Activated naive CD8-positive, alpha-beta T cell treated with anti-CD3 and anti-CD28 coated beads, Interleukin-2, amount 50 U/mL, for 16 hours (primary cell): ENCODE measurements at regions not wholly inside any gene's neighbourhood (a gene's known extent, or its start where the extent isn't known, plus 50 kb on each side); places are given as distances from the start of the nearest gene placed in this dataset.
"Not testable (repeated sequence)": the region's sequence is repeated elsewhere in the genome, so short reads cannot be mapped to it uniquely, and the experiment has no call there.

Experiments used
- DNase-seq: peaks from one replicate; pipeline ENCODE4 v3.0.0-alpha.2; 2020; ENCODE audit warnings: low read depth, low spot score

DNA sequence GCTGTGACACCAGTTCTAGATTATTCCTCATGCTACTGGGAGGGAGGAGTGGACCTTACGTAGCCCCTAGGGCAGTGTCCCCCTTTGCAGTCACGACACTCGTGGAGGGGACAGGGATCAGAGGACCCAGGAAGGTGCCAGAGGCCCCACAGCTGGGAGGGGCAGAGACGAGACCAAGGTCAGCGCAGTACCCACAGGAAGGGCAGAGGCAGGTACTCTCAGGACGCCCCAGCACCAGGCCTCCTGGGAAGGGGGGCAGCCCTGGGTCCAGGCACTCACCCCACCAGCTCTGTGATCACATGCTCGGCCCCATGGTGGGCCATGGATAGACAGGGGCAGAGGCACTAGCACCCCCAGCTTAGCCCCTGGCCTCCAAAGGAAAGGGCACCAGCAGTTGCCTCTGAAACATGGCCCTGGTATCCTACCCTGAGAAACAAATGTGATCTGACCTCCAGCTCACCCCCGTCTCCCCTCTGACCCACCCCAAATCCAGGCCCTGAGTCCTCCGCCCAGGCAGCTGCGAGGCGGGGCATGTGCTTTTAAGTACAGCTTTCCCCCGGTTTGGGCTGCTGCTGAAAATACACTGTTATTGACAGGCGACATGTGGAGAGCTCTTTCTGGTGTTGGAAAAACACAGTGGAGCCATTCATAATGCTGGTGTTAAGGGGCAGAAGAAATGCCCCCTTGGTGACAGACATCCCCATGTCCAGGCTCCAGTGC, 361.9 kb downstream of the C16orf95 start:
- no peak for DNase-seq

- no peak for DNase-seq
Measured at GRCh38 chr16:86956437-86956836, 360.8 kb downstream of the C16orf95 start.

GRCh38 chr16:86957662-86958198, 359.5 kb downstream of the C16orf95 start:
- DNase-seq = not testable (repeated sequence)

GRCh38 chr16:86958423-86958822, 358.8 kb downstream of the C16orf95 start:
- DNase-seq = no peak

- no peak for DNase-seq
Measured at GRCh38 chr16:86959091-86959651, 358.0 kb downstream of the C16orf95 start.

- DNase-seq = no peak
Measured at GRCh38 chr16:86959729-86960128, 357.5 kb downstream of the C16orf95 start.

- no peak for DNase-seq
Measured at GRCh38 chr16:86960266-86960665, 356.9 kb downstream of the C16orf95 start.

DNA sequence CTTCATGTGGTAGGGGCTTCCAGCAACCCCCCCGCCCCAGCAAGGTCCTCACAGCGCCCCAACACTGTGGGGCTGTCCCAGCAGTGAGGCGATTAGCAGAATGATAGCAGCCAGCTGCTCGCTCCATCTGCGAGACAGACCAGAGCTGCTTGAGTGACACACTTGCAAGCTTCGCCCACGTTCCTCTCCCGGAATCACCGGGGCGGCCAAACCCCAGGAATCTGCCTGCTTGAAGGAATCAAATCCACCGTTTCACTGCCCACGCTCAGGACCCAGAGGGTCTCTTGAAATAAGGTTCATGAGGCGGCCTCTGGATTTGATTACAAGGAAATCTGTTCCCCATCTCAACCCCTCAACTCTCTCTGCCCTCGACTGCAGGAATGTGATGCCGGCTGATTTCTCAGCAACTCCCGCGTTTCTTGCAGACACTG, 356.0 kb downstream of the C16orf95 start:
- no peak for DNase-seq

GRCh38 chr16:86962259-86962658, 354.9 kb downstream of the C16orf95 start:
- no peak for DNase-seq

- DNase-seq = no peak
Measured at GRCh38 chr16:86962913-86963312, 354.3 kb downstream of the C16orf95 start.

- no peak for DNase-seq
Measured at GRCh38 chr16:86963600-86964575, 353.3 kb downstream of the C16orf95 start.

DNA sequence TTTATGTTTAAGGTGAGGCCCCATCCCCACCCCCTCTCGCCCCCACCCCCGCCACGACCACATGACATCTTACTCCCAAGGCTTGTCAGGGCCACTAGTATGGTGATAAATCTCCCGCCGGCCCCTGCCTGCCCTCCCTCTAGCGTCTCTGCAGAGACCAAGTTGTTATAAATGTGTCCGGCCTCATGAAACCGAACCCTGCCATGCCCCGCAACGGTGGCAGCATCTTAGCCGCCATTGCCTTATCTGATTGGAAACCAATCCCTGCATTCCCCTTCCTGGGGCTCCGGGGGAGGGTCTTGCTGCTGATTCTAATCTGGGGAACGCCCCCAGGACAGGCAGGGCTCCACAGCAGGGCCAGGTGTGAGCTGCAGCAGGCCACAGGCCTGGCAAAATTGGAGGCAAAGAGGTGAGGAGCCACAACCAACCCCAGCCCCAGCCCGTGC, 352.4 kb downstream of the C16orf95 start:
- DNase-seq = no peak

DNA sequence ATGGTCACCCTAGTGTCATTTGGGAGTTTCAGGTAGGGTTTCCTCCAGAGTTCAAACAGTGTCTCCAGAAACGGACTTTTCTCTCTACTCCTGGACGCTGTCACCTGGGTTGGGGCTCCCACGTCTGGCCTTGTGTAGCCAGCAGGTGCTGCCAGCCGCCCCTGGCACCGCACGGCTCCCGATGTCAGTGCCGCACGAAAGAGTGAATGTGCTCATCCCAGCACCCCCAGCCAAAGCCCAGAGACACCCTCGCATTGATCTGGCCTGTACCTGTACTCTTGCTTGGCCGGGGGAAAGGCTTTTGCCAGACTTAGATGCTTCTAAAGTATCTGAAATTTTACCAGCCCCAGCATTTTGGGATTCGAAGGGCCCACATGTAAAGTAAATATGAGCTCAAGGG, 351.9 kb downstream of the C16orf95 start:
- no peak for DNase-seq

- no peak for DNase-seq
Measured at GRCh38 chr16:86965840-86966550, 351.2 kb downstream of the C16orf95 start.

GRCh38 chr16:86966777-86967176, 350.4 kb downstream of the C16orf95 start:
- DNase-seq = no peak

DNA sequence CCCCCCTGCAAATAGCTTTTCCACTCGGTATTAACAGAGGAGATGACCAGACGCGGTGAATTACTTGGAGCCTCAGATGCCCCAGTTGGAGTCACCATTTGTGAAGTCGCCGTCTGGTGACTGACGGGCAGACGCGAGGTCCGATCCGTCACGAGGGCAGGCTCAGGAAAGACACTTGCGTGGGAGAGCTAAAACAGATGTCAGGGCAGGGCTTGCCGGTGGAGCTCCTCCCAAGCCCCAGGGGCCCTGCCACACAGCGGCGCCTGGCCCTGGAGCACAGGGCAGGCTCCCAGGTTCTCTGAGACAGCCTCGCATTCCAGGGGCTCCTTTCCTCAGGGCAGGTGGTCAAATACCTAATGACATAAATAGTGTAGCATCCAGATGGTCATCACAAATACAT, 348.3 kb downstream of the C16orf95 start:
- DNase-seq = no peak

- no peak for DNase-seq
Measured at GRCh38 chr16:86969716-86970115, 347.5 kb downstream of the C16orf95 start.

DNA sequence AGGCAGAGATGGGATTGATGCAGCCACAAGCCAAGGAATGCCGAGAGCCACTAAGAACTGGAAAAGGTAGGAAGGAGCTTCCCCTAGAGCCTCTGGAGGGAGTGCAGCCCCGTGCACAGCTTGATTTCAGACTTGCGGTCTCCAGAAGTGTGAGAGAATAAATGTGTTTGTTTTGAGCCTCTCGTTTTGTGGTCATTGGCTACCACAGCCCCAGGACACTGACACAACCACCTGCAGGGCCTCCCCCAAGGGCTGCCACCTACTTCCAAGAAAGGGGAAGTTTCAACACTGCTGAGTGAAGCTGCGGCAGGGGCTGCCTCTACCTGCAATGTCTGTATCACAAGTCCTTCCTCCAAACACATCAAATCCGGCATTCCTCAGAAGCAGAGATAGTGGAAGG, 346.9 kb downstream of the C16orf95 start:
- no peak for DNase-seq

GRCh38 chr16:86970726-86971125, 346.5 kb downstream of the C16orf95 start:
- no peak for DNase-seq

DNA sequence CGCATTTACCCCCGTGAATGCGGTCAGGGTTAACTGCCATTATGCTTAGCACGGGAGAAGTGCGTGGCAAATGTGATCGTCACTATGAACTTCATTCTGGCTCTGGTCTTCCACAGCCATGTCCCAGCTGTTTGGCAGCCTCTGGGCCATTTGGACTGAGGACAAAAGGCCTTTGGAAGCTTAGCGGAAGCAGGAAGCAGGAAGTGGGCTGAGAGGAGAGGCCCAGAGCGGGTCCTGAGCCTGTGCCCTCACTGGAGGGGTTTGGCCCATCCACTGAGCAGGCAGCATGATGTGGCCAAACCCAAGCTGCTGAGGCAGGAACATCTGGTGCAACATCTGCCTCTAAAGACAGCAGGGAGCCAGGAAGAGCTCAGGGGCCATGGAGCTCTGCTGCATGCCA, 345.9 kb downstream of the C16orf95 start:
- no peak for DNase-seq

DNA sequence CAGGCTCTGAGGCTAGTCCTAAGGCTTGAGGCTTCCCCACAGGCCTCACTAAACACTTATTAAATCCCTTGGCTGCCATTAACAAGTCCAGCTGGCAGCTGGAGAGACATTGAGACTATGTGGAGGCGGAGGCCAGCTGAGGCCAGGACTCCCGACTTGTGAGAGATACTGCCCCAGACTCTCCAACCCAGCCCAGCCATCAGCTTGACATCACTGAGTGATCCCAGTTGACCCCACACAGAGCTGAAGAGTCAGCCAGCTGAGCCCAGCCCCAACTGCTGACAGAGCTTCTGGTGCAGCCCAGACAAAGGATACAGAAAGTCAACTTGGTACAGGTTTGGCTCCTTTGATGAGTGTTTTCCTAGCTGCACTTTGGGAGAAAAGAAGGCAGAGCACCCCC, 343.1 kb downstream of the C16orf95 start:
- DNase-seq = no peak
